HG03175 (cell line): ENCODE measurements at regions not wholly inside any gene's neighbourhood (a gene's known extent, or its start where the extent isn't known, plus 50 kb on each side); places are given as distances from the start of the nearest gene placed in this dataset.
A peak's percentile ranks its signal among the peaks of the same experiment; 100 is the strongest.

Source experiments
- ATAC-seq: cut with Tn5 transposase; IDR thresholded peaks from one replicate; pipeline ENCODE4 v1.9.1; 2021; ENCODE audit warnings: mild to moderate bottlenecking, moderate library complexity; ENCODE audit not compliant: unreplicated experiment

DNA sequence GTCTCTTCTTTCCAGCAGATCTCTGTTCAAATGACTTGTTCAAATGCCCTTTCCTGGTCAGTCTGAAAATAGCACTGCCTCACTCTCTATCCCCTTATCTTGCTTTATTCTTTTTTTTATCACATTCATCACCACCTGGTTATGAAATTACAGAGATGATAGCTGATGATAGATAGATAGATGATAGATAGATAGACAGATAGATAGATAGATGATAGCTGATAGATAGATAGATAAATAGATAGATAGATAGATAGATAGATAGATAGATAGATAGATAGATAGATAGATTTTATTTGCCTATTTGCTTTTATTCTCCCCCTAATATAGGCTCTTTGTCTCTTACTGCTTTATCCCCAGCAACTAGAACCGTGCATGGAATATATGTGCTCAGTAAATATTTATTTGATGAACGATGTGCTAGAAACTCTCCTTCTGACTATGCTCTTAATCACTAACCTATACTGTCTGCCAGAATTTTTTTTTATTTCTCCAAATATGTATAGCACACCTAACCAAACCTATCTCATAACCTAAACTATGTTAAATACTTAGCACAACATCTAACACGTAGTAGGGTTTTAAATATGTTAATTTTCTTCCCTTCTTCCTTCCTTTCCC lies 372.8 kb upstream of the DUSP10 start:
- ATAC-seq, result no peak

DNA sequence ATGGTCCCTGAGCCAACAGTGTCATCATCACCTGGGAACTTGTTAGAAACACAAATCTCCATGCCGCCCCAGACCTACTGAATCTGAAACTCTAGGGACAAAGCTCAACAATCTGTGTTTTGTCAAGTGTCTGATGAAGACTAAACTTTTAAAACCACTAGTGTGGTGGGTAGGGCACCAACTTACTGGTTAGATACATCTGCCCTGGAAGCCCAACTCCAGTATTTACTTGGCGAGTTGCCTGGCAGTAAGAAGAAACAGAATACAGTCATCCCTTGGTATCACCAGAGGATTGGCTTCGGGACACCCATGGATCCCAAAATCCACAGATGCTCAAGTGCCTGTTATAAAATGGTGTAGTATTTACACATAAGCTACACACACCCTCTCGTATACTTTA lies 367.9 kb upstream of the DUSP10 start:
- no peak for ATAC-seq

DNA sequence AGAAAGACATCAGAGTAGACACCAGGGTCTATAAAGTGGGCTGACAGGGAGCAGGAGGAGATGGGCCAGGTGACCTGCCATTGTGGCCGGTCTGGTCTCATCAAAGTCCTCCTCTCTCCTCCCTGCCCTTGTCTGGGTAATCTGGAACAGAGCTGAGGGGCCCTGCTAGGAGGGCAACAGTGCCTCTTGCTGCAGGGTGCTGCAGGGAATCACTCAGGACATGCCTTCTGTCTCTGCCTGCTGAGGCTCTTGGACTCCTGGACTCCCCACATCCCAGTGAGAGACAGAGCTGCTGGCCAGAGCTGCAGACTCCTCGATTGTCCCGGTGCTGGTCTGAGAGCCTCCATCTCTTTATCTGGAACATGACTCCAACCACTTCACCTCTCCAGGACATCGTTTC lies 366.1 kb upstream of the DUSP10 start:
- no peak for ATAC-seq

DNA sequence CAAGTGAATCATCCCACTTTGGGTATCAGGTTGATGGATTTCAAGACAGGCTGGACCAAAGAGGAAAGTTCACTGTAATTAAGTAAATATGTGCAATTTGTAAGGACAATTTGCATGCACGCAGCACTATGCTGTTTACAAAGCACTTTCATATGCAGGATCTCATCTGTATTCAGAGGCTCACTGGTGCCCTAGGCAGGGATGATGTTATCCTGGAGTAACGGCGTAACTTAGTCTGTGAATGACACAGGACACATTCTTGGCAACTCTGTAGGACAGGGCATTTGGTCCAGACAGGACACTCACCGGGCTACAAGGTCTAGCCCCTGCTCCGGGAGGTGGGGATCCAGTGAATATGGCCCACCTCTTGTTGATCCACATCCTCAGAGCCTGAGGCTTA lies 365.4 kb upstream of the DUSP10 start:
- no peak for ATAC-seq

DNA sequence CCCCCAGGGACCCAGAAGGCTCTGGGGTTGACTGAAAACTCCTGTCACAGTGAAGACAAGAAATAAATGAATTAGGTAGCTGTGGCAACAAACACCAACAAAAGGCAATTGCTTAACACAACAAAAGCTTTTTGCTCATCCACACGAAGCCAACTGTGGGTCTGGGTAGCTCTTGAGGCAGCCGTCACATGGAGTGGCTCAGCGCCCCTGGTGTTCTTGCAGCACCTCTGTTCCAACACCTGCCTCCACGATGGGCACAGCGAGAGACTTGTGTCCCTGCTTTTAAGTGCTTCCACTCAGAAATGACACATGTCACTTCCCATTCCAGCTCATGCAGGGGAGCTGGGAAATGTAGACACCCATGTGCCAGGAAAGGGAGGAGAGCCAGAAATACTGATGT lies 364.5 kb upstream of the DUSP10 start:
- no peak for ATAC-seq

DNA sequence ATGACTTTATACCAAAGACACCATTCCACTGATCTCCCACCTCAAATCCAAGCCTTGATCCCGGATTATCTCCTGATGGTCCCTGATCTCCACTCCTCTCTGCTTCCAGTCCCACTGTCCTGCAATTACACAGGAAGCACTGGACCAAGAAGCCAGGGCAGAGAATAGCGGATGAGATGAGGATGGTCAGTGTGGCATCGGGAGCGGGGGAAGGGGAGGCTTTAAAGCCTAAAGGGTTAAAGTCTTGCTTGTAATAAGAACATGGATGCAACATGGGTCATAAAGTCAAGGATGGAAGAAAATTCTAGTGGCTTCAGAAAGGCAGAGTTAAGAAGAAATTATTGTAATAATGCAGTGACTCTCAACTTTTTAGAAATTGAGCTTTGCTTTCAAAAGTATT lies 364.0 kb upstream of the DUSP10 start:
- ATAC-seq, result no peak

DNA sequence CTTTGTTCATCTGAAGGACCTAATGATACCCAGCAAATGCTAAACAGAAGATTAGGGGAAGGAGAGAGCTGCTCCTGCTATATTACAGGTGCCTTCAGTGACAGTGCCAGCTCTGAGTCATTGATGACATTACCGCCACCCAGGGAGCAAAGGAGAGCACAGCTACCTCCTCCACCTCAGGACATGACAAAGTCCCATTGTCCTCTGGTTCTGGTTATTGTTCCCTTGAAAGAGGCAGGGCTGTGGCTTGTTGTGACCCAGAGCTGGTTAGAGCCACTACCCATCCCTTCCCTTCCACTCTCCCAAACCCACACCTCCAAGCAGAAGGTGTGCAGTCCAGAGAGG lies 363.5 kb upstream of the DUSP10 start:
- no peak for ATAC-seq

DNA sequence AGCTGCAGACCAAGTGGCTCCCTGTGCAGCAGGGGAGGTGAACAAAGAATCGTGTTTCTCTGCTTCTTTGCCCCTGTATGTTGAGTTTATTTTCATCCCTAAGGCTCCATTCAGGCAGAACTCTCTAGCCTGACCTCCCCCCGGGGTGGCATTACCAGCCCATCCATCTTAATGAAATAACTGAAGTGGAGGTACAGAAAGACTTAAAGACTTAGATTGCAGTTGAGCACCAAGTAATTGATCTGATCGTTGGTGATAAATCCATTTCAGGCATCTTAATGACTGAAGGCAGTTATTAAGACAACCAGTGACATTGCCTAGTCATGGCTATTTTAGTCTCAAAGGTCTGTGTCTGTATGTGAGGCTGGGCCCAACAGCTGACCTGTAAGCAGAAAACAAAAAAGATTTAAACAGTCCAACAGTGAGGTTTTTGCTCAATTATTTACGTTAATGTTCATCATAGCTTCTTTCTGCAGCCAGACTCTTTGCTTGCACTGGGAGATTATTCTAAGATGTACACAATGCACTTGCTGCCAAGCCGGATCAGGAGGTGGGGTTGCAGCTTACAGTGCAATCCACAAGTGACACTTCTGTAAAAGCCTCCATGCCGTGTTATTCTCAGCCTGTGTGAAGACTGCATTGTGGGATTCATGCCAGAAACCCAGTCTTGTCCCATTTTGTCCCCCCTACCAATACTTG lies 363.0 kb upstream of the DUSP10 start:
- ATAC-seq, result no peak

DNA sequence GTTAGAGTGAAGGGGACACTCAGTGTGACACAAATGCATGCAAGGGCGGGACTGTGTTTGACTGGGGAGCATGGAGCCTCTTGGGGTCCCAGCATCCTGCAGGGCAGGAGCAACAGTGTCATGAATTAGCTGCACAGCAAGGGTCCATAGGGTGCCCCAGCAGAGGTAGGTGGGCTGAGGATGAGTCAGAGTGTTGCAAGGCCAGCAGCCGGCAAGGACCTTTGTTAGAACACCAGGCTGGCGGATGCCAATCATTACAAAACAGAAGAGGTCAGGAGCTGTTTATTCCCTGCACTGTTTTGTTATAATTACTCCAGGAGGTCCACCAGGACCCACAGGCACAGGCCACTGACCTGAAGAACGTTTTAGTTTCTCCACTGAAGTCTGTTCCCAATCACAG lies 362.2 kb upstream of the DUSP10 start:
- no peak for ATAC-seq

DNA sequence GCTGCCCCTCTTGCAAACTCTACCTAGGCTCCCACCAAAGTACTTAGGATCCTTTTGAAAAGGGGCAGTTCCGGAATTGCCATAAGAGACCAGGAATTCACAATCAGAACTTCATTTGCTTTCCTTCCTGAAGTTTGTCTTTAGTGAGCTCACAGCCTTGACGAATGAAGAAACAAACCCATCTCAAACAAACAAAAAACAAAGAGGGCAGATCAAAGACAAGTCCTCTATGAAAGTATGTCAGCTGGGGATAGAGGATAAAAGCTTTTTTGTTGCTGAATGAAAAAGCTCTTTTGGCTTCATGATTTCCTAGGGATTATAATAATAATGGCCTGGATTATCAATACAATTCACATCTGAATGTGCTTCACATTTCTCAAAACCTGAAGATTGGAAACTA lies 357.9 kb upstream of the DUSP10 start:
- ATAC-seq, result no peak

DNA sequence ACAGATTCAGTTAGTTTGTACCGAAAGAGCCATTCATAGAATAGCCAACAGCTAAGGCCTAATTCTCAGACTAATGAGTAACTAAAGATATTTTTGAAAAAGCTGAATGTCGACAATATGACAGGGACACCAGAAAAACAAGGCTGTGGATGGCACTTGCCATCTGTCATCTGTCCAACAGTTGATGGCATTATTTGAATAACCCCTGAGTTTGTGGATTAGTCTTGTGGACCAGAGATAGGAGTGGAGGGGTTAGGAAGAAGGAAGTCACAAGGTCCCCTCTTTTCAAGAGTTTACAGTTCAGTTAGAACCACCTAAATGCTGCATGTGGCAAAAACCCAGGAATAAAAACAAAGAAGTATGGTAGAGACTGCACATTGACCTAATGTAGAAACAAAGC lies 356.5 kb upstream of the DUSP10 start:
- no peak for ATAC-seq

DNA sequence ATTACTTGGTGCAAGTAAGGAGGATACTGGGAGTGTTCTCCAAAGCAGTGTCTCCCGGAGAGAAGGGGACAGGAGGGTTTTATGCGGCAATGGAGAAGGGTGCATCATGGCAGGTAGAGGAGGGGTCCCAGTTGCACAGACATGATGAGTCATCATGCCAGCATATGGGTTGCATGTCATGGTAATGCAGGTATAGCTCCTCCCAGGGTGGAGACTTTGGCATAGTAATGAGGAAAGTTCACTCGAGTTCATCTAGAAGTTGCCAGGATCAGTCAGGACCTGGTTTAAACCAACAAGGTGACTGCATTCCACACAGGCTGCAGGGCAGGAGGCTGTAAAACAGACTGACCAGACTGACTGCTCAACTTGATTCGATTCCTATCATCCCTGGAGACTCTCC lies 355.7 kb upstream of the DUSP10 start:
- no peak for ATAC-seq

DNA sequence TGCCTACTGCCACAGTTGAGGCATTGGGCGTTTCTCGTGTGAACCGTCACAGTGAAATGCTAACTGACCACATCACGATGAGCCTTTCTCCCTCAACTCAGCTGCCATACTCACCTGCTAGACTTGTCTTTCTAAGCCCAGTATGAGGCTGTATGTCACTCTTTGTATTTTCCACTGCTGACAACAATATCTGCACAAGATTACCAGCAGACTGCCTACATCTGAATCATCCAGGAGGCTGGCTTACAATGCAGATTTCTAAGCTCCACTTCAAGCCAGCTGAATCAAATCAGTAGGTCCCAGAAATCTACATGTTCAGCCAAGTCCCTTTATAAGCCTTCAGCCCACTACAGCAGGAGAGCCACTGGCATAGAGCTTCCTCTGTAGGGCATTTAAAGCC lies 355.0 kb upstream of the DUSP10 start:
- ATAC-seq, result no peak

DNA sequence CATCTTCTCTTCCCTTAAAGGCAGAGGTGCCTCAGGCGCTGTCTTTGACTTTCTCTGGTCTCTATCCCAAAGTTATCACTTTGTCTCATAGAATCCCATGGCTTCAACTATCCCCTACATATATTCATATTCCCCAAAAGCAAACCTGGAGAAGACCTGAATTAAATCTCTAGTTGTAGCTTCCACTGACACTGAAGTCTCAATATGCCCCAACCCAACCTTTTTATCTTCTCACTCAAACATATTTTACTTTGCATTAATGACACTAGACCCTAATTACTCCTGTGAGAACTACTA lies 354.5 kb upstream of the DUSP10 start:
- ATAC-seq, result no peak

DNA sequence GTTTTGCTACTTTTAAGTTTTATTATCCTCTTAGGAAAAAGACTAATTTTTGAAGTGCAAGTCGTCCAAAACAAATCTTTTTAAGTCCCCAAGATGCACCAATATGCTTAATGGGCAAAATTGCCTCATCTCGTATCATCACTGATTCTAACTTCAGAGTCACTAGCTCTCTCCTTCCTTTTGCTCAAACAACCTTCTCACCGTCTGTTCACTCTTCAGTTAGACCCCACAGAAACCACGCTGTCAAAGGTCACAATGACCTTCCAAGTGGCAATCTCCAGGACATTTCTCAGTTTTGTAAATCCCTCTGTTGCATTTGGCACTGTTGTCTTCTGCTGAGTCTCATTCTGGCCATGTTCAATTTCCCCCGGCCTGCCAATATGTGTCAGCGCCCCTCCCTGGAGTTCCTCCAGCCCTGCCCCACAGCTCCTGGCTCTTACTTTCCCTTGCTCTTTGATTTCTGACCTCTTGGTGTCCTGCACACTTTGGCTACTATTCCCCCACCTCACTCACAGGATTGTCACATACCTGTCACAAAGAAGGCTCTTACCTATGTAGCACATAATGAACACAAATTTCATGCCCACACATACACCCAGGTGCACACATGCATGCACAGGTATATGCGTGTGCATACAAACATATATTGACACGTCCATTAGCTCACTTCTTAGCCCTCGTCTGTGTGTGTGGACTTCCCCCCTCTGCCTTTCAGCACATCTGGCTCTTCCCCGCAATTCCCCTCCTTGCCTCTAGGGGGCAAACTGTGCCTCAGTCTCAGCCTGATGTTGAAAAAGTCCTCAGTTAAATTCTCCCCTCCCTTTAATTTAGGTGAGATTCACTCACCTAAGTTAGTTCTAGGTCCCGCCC lies 354.0 kb upstream of the DUSP10 start:
- peak; percentile 79 for ATAC-seq

DNA sequence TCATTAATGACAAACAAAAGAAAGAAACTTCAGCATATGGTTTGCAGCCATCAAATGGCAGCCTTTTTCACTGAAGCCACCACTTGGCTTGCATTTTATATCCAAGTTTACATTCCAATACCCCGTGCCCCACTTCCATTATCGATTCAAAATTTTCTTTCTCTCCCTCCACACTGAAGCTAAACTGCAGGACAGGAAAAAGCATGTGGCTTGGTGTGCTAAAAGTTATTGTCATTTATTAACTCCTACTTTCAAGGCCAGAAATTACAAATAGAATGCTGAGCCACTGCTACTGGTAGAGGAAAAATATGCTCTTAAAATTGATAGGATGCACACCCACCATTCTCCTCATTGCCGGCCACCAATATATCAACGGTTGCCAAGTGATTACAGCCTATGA lies 351.6 kb upstream of the DUSP10 start:
- no peak for ATAC-seq

DNA sequence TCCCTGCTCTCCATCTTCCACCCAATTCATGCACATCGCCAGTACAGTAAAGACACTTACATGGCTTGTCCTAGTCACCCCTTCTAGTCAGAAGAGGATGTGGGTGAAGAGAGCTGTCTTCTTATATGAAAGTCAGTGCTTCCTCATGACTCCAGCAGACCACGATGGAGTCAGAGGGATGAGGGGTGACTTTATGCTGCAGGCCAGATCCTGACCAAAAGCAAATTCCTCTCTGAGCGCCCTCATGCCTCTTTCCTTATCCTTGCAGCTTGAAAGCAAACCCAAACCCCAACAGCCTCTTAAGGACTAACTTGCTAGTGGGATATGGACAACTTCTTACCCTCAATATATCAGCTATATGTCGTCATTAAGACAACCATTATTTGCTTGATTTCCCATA lies 348.2 kb upstream of the DUSP10 start:
- ATAC-seq, result no peak

DNA sequence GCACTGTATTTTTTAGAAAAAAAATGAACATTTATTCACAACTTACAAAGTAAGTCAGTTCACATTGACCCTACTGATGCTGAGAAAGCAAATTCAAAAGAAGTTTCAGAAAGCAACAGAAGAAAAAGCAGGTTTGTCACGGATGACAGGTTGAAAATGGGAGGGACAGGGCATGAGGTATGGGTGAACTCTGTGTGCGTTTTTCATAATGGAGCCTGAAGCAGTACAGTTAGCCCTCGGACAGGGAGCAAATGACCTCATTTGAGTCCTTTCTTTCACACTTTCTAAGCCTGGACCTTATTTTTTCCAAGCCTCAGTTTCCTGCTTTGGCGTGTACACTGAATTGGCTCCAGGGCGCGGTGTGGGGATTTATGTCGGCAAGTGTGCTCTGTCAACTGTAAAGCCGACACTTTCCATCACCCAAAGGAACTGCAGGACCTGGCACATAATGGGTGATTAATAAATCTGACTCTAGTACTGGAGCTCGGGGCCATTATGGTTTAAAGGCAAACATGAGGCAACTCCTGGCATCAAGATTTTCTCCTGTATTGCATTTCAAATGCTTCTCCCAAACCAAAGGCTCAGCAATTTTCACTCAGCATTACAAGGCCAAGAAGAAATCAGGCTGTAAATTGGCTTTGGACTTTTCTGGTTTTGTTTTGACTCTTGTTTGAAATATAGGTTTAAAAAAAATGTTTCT lies 345.5 kb upstream of the DUSP10 start:
- ATAC-seq, result no peak

DNA sequence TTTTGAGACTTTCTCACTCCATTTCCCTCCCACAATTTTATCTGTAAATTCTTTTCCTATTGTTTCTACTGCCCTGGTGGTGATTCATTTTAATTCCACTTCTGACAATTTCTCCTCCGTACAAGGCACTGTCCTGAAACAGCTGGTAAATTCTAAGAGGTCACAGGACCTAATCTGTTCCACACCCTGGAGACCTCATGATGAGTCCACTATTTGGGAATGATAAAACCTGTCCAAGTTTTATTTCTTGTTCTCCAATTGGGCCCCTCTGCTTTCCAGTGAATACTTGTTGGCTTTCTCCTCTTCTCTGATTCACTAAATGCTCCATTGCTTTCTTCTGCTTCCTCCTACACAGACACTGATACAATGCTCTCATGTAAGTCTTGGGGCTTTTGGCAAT lies 343.1 kb upstream of the DUSP10 start:
- no peak for ATAC-seq

DNA sequence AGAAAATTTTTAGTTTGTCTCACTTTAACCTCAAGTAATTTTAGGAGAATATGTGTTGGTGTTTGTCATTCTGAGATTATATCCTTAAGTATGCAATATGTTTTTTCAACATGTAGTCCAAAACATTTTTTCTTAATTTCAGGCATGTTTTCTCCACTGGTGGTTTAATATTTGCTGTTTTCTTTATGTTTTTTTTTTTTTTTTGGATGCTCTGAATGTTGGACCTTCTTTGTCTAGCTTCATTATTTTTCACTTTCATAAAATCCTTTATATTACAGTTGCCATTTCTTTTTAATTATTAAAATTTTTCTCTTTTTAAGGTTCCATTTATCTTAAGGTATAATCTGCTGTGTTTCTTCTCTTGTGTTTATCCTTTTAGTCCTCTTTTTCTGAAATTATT lies 342.2 kb upstream of the DUSP10 start:
- ATAC-seq, result no peak

DNA sequence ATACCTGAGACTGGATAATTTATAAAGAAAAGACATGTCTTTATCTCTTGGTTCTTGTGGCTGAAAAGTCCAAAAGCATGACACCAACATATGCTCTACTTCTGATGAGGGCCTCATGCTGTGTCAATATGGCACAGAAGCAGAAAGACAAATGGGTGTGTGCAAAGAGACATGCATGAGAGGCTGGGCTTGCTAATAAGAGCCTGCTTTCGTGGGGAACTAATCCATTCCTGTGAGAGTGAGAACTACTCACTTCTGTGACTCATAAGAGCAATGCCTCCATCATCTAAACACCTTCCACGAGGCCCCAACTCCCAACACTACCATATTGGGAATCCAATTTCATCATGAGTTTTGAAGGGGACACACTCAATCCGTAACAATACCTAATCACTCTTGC lies 340.0 kb upstream of the DUSP10 start:
- ATAC-seq, result no peak

DNA sequence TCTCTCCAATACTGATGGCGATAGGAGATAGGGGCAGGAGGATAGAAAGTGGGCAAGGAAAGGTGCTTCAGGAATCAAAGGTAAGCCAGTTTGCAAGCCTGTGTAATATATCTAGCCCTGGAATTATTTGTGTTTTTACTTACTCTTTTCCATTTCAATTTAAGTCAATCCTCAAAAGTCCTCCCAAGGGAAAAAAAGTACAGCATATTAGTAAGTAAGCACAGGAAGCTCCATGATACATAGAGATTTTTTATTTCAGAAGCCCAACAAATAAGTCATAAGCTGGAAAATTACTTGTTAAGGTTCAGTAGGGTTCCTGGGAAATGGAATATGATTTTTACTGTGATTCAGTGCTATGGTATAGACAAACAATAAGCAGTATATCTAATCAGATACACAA lies 337.7 kb upstream of the DUSP10 start:
- no peak for ATAC-seq
